NCI-H2171 (cell line): ENCODE measurements at regions not wholly inside any gene's neighbourhood (a gene's known extent, or its start where the extent isn't known, plus 50 kb on each side); places are given as distances from the start of the nearest gene placed in this dataset.

Source experiments
- DNase-seq: peaks from one replicate; lab custom pipeline; 2025; lab: John Stamatoyannopoulos, UW

DNA sequence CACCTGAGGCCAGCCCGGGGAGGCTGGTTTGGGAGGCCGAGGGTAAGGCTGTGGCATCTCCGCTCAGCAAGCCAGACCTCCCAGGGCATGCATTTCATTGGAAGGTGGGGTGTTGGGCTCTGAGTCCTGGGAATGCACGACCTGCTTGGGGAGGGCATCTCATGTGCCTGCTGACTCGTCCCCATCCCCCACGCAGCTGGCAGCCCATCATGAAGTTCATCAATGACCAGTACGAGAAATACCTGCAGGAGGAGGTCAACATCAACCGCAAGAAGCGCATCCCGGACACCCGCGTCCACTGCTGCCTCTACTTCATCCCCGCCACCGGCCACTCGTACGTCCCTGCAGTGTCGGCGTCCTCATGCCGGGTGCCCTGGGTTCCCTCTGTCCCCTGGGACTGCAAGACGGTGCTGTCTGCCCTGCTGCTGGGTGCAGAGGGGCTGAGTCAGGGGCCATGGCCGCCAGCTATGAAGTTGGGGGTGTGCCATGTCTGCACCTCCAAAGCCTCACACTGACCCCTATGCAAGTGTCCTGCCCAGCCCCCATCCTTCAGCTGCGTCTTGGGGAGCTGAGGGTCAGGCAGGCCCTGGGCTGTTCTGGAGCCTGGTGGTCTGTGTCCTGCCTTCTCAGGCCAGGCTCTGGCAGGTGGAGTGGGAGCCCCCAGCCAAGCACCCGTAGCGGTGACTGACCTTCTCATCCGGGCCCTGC, 347.9 kb downstream of the SEC14L1 start:
- no peak for DNase-seq

DNA sequence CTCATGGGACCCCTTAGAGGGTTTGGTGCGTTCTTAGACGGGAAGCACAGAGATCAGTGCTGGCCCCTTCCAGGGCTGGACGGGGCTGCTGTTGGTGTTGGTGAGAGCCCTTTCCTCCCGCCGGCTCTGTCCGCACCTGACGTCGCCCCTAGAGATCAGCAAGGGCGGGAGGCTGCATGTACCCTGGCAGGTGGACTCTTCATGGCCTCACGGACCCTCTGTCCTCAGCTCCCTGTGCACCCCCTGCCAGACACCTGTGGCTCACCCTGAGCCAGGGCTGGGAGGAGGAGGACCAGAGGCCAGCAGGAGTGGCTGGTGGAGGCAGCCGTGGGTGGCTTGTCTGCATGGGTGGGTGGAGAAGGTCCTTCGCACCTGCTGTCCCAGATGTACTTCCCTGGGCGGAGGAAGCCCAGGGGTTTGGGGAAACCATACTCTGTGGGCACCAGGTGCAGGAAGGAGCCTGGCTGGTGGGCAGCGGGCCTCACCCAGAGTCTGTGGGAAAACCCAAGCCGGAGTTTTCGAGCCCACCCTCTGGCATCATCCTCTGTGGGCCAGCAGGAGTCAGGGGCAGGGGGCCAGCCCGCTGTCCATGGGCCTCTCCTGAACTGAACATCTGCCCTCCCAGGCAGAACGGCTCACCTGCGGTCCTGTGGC, 348.6 kb downstream of the SEC14L1 start:
- DNase-seq, result no peak

DNA sequence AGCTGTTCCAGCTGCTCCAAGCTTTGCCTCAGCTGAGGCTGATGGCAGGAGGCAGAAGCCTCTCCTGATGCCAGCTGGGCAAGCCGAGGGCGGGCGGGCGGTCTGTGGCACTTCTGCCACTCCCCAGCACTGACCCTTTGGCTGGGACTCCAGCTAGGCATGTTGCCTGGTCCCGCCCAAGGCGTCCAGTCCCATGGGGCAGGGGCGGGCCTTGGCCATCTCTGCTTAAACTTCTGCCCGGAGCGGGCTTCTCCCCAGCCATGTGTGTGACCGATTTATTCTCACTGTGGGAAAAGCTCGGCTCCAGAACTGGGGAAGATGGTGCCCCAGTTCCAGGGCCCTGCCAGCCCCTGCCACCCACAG, 349.1 kb downstream of the SEC14L1 start:
- DNase-seq, result no peak

DNA sequence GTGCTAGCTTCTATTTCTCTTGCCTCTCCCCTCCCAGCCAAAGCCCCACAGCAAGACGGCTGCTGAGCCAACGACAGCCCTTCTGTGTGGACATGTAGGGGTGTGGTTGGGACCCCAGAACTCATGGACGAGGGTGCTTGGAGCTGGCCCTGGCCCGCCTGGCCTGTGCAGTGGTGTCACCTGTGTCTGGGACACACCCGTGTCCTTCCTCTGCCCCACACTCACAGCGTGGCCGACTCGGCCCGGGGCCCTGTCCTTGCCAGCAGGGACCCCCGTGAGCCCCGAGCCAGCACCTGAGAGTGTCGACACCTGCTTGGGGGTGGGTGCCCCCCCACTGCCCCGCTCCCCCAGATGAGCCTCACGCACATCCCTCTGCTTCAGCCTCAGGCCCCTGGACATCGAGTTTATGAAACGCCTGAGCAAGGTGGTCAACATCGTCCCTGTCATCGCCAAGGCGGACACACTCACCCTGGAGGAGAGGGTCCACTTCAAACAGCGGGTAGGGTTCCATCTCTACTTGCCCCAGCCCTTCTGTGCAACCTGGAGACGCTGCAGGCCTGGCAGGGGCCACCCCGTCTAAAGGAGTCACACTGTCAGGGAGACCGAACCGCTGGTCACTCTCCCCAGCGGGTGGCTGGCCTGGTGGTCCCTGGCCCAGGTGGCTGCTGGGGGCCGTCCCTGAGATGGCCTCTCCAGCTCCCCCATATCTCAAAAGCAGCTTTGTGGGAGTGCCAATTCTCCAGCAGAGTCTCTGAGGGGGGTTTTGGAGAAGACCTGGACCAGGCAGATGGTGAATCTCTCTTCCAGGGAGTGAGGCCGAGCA, 349.8 kb downstream of the SEC14L1 start:
- DNase-seq, result no peak

DNA sequence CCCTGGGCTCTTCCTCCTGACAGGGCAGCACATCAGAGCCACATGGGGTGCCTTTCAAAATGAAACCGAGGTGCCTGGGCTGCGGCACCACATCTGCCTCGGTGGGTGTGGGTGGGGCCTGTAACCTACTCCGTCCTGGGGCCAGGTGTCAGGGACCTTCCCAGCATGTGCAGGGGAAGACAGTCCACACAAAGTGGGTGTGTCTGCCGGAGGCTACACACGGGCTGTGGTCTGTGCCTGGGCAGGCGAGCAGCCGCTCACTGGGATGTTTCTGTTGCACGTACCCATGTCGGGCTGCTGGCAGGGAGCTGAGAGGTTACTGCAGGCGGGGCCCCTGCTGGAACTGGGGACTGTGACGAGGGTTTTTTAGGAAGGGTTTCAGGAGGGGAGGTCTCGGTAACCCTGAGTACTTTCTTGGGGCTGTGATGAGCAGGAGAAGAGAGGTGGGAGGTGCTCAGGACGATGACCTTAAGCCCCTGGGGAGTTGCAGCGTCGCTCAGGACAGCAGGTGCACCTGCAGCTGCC, 351.2 kb downstream of the SEC14L1 start:
- DNase-seq, result no peak

DNA sequence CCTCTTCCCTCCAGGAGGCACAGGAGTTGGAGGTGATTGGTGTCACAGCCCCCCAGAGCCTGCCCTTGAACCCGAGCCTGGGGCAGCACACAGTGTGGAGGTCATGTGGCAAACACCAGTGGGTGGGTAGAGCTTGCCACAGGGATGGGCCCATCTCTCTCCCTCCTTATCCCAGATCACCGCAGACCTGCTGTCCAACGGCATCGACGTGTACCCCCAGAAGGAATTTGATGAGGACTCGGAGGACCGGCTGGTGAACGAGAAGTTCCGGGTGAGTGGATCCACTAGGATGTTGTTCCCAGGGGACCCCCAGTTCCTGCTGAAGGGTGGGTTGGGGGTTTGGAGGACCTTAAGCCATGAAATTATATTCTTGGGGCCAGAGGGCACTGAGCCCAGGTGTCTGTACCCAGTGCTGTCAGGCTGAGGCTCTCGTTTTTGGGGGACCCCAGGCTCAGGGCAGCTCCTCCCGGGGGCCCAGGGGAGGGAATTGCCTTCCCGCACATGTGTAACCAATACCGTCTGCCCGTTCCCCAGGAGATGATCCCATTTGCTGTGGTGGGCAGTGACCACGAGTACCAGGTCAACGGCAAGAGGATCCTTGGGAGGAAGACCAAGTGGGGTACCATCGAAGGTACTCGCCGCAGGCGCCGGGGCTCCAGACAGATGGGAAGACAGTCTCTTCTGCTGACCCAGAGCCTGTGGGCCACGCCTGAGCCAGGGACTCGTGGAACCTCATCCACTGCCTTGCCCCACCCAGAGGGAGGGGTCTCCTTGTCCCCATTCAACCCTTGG, 351.9 kb downstream of the SEC14L1 start:
- no peak for DNase-seq

DNA sequence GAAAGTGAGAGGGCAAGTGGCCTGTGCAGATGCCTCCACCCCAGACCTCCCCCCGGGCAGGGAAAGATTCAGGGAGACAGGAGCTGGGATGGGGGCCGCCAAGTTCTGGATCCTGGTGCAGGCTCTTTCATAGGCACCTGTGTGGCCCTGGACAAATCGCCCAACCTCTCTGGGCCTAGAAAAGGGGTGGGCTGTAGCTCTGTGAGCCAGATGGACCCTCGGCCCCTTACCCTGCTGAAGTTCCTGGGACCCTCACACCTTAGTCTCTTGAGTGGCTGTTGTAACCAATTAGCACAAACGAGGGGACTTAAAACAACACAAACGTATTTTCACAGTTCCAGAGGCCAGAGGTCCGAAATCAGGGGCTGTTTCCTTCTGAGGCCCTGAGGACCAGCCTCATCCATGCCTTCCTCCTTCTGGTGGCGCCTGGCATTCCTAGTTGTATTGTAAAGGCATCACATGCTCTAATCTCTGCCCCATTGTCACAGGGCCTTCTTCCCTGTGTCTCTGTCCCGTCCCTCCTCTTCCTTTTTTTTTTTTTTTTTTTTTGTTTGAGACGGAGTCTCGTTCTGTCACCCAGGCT, 352.6 kb downstream of the SEC14L1 start:
- DNase-seq, result no peak

DNA sequence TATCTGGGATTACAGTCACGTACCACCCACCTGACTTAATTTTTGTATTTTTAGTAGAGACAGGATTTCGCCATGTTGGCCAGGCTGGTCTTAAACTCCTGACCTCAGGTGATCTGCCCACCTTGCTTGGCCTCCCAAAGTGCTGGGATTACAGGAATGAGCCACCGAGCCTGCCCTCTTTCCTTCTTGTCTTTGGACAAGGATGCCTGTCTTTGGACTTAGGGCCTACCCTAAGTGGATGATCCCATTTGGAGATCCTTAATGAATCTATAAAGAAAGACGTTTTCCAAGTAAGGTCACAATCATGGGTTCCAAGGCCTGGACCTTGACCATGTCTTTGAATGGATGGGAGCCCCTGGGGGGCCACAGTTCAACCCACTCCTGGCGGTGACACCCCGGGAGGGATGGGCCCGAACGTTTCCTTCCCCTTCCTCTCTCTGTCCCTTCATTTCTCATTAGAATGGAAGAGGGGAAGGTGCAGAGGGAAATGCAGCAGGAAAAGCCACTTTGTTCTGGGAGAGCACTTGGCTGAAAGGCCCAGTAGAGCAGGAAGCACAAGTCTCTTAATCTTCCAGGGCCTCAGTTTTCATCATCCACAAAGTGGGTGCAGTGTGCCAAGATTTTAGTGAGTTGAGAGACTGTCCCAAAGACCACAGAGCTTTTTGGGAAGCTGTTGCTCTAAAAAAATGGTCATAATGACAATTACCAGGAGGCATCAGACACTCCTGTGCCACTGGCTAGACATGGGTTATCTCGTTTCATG, 353.3 kb downstream of the SEC14L1 start:
- DNase-seq, result no peak

DNA sequence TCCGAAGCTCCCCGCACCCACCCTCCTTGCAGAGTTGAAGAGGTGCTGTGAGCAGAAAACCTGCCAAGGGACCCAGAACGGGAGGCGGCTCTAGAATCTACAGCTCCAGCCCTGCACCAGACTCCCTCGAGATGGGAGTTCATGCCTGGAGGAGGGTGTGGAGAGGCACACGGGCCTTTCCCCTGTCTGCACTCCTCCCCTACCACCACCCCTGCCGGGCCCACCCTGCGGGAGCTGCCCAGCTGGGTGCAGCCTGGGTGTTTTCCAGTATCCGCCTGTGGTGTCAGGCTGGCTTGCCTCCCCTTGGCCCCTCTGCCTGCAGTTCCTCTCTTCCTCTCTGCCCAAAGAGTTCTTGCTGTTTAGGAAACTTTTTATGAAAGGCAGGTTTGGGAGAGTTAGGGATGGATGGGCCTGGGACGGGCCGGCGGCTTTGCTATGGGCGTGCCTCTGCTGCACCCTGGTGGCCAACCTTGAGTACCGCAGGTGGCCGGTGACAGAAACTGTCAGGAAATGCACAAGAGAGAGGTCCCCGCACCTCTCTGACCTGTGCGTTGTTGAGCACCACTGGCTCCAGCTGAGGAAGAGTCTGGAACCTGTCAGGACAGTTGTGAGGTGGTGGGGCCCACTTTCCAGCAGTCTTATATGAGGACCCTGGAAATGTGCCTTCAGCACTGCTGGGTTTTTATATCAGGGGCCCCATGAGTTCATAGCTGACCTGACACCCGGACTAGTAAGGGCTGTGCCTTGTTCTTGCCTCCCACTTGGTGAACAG, 354.1 kb downstream of the SEC14L1 start:
- DNase-seq, result peak; percentile 63

DNA sequence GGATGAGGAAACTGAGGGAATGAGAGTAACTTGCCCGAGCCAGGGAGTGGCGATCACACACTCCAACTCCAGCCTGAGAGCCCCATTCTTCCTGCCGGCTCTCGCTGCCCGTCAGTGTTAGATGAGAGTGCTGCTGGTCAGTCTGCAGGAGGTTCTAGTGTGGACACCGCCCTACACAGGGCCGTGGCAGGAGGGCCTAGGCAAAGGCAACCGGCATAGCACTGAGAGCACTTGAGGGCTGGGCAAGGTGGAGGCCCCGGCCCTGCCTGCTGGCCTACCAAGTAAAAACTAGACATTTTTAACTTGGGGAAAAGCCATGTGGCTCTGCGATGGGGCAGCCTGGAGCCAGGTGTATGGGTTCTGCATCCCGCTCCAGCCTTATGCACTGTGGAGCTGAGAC, 354.8 kb downstream of the SEC14L1 start:
- no peak for DNase-seq

DNA sequence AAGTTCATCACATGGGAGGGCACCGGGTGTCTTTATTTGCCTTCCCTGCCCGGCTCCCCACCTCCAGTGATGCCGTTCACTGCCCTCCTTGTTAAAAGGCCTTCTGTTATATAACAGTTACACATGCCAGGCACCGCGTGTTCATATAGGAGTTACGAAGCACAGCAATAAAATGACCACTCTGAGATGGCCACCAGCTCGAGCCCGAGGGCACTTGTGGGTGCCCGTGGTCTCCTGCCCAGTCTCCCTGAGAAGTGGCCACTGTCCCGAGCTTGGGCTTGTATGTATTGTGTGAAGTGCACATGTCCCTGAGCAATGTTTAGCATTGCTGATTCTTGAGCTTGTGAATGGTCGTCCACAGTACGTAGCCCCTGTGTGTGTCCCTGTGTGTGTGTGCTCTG, 355.6 kb downstream of the SEC14L1 start:
- DNase-seq, result no peak

DNA sequence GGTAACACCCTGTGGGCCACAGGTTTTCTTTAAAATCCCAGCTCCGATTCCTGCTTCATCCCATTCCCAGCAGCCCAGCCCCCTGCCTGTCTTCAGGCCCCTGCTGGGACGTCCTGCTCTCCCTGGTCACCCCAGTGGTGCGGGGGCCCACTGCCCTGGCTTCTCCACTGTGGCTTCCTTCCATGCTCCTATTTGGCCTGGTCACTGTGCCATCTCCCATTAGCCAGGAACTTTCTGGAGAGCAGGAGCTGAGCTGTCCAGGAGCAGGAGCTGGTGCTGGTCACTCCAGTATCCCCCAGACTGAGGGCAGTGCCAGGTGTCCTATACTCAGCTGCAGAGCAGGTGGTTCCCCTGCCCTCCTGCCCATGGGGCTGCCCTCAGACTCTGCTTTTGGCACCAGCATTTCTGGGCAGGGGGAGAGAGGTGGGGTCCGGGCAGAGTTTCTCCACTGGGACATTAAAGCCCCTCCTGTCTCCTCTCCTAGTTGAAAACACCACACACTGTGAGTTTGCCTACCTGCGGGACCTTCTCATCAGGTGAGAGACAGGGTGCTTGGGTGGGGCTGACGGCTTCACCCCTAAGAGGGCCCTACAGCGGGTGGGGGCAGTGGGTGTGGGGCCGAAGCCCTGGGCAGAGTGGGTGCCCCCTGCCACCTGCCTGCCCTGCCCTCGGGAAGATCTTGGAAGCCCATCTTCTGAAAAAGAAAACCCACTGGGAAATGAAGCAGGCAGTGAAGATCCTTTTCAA, 356.2 kb downstream of the SEC14L1 start:
- DNase-seq, result no peak

DNA sequence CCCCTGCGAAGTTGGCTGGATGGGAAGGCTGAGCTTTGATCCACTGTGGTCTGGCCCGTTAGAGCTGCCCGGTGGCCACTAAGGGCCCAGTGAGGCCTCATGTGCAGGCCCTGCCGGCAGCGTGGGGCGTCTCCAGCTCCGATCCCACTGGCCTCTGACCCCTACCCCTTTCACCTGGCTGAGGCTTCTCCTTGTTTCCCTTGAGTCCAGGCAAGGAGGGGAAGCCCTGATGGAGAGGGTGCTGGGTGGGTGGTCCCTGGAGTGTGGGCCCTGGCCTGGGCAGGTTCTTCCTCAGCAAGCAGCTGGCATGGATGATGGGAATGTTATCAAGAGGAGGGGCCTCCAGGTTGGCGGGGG, 356.8 kb downstream of the SEC14L1 start:
- no peak for DNase-seq

DNA sequence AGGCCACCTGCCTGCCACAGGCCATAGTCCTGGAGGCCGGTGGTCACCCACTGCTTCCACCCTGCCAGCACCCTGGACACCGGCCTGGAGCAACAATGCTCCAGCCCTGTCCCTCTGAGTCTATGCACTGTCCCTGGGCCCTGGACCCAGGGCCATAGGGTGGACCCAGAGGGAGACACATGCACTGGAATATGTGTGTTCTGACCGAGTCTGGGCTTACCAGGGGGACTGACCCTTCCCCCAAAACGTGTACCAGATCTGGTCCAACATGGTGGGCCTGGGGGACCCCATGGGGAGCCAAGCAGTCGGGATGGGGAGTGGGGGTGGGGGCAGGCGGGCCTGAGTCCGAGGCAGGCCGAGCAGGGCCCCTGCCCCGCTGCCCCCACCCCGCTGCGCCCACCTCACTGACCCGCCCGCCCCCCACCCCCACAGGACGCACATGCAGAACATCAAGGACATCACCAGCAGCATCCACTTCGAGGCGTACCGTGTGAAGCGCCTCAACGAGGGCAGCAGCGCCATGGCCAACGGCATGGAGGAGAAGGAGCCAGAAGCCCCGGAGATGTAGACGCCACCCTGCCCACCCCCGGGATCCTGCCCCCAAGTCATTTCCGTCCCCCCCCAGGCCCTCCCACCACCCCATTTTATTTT, 357.4 kb downstream of the SEC14L1 start:
- DNase-seq, result no peak

DNA sequence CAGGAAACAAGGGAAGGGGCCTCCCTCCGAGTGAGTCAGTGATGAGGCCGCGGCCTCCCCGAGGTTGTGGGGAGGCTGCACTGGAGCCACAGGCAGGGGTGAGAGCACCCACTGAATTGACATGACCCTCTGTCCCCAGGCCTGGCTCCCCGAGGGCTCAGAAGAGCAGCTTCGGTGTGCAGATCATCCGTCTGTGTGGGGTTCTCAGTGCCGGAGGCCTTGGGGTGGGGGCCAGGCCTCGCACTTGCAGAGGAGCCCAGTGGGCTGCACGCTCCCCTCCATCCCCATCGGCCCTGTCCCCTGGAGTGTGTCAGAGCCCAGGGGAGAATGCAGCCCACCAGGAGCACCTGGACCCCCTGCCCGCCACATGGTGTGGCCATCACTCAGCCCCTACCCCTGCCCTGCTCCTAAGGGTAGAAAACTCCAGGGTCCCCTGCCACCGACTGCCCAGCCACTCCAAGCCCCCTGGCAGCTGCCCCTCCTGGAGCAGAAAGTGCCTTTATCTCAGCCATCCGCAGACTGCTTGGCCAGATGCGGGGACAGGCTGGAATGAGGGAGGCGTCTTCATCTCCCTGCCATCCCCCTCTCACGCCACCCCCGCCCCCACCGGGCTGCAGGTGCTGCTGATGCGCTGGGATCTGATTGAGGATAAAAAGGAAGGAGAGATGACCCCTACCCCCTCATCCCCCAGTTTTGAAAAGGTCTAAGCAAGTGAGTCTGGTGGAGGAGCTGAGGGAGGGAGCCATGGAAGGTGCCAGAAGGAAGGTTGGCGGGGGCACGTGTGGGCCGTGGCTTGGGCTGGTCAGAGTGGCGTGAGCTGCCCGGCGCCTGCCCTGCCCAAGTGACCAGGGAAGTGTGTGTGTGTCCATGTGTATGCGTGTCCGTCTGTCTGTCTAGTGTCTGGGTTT, 358.3 kb downstream of the SEC14L1 start:
- no peak for DNase-seq

DNA sequence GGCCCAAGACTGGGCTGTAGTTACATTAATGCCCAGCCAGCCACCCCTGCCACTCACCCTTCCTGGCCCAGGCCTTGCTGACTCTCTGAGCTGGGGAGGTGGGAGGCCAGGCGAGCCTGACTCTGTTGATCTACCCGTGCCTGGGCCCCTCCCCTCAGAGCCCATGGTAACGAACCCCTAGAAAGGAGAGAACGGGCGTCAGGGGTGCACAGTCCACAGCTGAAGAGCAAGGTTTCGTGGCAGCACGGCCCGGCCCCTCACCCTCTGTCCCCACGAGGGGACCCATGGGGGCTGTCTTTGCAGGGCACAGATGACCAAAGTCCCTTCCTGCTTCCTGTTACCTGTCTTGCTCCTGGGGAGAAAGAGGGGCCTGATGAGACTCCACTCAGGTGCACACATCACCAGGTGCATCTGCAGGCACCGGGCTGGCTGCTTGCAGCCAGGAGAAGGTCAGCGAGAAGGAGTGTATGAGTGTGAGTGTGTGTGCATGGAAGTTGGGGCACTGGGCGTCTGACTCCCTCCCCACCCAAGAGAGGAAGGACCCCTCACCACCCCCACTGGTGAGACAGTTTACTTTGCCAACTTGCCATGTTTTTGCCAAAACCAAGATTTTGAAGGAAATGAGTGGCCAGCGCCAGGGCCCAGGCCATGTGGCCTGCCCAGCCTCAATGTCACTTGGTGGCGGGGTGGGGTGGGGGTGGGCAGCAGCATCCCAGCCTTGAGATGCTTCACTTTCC, 359.1 kb downstream of the SEC14L1 start:
- DNase-seq, result no peak

DNA sequence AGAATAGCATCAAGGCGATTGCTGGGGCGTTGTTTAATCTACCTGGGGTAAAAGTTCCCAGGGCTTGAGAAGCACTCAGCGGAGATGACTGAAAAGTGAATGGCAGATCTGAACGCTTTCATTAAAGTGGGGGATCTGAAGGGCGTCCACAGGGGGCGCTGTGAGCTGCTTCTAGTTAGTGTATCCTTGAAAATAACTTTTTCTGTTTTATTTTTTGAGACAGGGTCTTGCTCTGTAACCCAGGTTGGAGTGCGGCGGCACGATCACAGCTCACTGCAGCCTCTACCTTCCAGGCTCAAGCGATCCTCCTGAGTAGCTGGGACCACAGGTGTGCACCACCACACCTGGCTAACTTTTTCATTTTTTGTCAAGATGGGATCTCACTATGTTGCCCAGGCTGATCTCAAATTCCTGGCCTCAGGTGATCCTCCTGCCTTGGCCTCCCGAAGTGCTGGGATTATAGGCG, 360.4 kb downstream of the SEC14L1 start:
- no peak for DNase-seq
